ENCODE measurements at regions not wholly inside any gene's neighbourhood (a gene's known extent, or its start where the extent isn't known, plus 50 kb on each side); places are given as distances from the start of the nearest gene placed in this dataset.

DNA sequence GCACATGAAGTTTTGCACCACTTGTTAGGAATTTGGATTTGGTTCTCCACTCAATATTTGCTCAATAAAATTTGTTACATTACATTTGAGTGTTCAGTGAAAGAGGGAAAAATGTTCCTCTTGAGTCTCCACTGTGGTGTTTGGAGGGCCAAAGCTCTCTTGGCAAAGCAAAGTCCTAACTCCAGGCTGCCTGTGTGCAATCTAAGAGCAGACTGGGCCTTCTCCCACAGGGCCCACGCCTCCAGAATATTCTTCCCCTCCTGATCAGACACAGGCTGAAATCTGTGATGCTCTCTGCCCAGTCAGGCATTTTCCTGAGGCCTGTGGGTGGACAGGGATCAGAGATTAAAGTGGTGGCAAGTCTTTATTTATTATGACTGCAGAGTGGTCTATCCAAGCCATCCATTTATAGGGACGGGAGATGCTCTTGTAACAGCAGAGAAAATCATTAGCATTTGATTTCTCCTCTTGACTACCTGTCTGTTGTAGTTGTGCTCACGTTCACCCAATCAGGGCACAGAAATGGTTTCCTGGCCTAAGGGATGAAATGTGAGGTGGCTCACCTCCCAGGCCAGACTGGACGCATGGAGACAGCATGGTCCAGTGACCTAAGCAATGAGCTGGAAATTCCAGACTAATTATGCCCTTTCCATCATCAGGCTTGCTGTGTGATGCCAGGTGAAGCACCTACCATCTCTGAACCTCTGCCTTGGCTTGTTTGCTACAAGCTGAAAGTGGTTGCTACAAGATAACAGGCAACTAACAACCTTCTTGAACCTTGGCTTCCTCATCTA lies 147.1 kb upstream of the NRBF2 start:
- no peak for TF ChIP-seq CTCF (IDR thresholded peaks at IDR 0.05; ENCODE audit: low read length)
- TF ChIP-seq EZH2 (optimal IDR thresholded peaks at IDR 0.05; ENCODE audit: low read depth, low read length): no peak
